ENCODE measurements at regions not wholly inside any gene's neighbourhood (a gene's known extent, or its start where the extent isn't known, plus 50 kb on each side); places are given as distances from the start of the nearest gene placed in this dataset.

- no peak for TF ChIP-seq CTCF (IDR thresholded peaks at IDR 0.05; ENCODE audit: insufficient read depth, missing control alignments)
- DNase-seq (ENCODE audit: insufficient read length, low spot score) = no peak
- no peak for FAIRE-seq
Observed at GRCh38 chr13:40155201-40155600, 499.7 kb downstream of the COG6 start.

GRCh38 chr13:40158218-40158617, 502.8 kb downstream of the COG6 start:
- TF ChIP-seq CTCF (IDR thresholded peaks at IDR 0.05; ENCODE audit: insufficient read depth, missing control alignments) = no peak
- FAIRE-seq = no peak
- no peak for DNase-seq (ENCODE audit: insufficient read length, low spot score)

- no peak for TF ChIP-seq CTCF (IDR thresholded peaks at IDR 0.05; ENCODE audit: insufficient read depth, missing control alignments)
- DNase-seq (ENCODE audit: insufficient read length, low spot score) = no peak
- no peak for FAIRE-seq
Observed at GRCh38 chr13:40158757-40159156, 503.3 kb downstream of the COG6 start.

GRCh38 chr13:40159736-40160135, 504.3 kb downstream of the COG6 start:
- no peak for TF ChIP-seq CTCF (IDR thresholded peaks at IDR 0.05; ENCODE audit: insufficient read depth, missing control alignments)
- DNase-seq (ENCODE audit: insufficient read length, low spot score) = no peak
- no peak for FAIRE-seq

- TF ChIP-seq CTCF (IDR thresholded peaks at IDR 0.05; ENCODE audit: insufficient read depth, missing control alignments) = no peak
- no peak for FAIRE-seq
- no peak for DNase-seq (ENCODE audit: insufficient read length, low spot score)
Observed at GRCh38 chr13:40160618-40161350, 505.3 kb downstream of the COG6 start.

- FAIRE-seq = no peak
- no peak for DNase-seq (ENCODE audit: insufficient read length, low spot score)
- no peak for TF ChIP-seq CTCF (IDR thresholded peaks at IDR 0.05; ENCODE audit: insufficient read depth, missing control alignments)
Observed at GRCh38 chr13:40161351-40161810, 505.1 kb downstream of the FOXO1 start.

- FAIRE-seq = no peak
Observed at GRCh38 chr13:40161931-40162330, 504.5 kb downstream of the FOXO1 start.

More at GRCh38 chr13:40161931-40162330, 504.5 kb downstream of the FOXO1 start:
- DNase-seq (ENCODE audit: insufficient read length, low spot score) = no peak
- TF ChIP-seq CTCF (IDR thresholded peaks at IDR 0.05; ENCODE audit: insufficient read depth, missing control alignments) = no peak

Data from D721Med (cell line).